Peyer's patch (tissue), 4 donors: ENCODE measurements at regions not wholly inside any gene's neighbourhood (a gene's known extent, or its start where the extent isn't known, plus 50 kb on each side); places are given as distances from the start of the nearest gene placed in this dataset.

Experiments used
- DNase-seq, 3 donors: peaks; one replicate each; pipeline ENCODE4 v3.0.0-alpha.2; 2017 to 2019
- H3K27ac ChIP-seq, 4 donors: fragments of 200-600 bp; sonication (generic); one replicate each; pipeline ENCODE4 v1.5.1; 2016 to 2019
- H3K27me3 ChIP-seq, 2 donors: fragments of 200-600 bp; sonication (generic); one replicate each; pipeline ENCODE4 v1.5.1; 2019
- H3K36me3 ChIP-seq, 3 donors: fragments of 200-600 bp; sonication (generic); one replicate each; pipeline ENCODE4 v1.5.1; 2016 to 2019
- H3K4me1 ChIP-seq, 4 donors: fragments of 200-600 bp; sonication (generic); one replicate each; pipeline ENCODE4 v1.5.1; 2016 to 2019
- H3K4me3 ChIP-seq, 4 donors: fragments of 200-600 bp; sonication (generic); 1 replicate in 3 of 4; 2 replicates in 1 of 4; pipeline ENCODE4 v1.5.1; 2016 to 2019; ENCODE audit warnings: mild to moderate bottlenecking in 1 of 4
- H3K9me3 ChIP-seq, 4 donors: fragments of 200-600 bp; sonication (generic); one replicate each; pipeline ENCODE4 v1.5.1; 2016 to 2019; ENCODE audit warnings: mild to moderate bottlenecking in 1 of 4
- POLR2A ChIP-seq, 2 donors: fragments of 450-650 bp; IDR thresholded peaks; one replicate each; pipeline ENCODE4 v1.5.1; 2017; ENCODE audit warnings: antibody characterized with exemption in 2 of 2, mild to moderate bottlenecking in 2 of 2, moderate library complexity in 2 of 2
- TF ChIP-seq, protein P1 (sequence below), 6 experiments: fragments of 450-650 bp in 4 of 6; fragments of 200-600 bp in 2 of 6; sonication (generic) in 1 of 6; IDR thresholded peaks; one replicate each; pipeline ENCODE4 v1.5.1; 2017 to 2019; ENCODE audit warnings: antibody characterized with exemption in 6 of 6, mild to moderate bottlenecking in 3 of 6, moderate library complexity in 1 of 6

DNA sequence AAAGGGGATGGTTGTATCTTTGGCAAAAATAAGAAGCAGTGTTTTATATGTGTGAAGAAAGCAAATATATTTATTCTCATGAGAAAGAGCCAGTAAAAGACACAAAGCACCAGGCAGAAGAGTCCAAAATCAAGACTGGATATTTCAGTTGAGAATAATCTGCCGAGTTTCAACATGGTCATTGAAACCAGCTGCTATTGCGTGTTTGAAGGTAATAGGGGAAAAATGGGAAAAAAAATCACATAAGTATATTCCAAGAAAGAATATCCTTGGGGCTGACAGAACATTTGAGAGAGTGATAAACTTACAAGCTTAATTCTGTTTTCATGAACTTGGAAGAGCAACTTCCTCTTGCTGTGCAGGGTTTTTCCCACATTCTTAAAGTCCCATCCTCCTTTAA is 79.9 kb downstream of the ISOC1 start:
- no peaks in the 10 kb centered on the region for H3K36me3 ChIP-seq
- H3K27ac ChIP-seq: no peak overlapping the region
- TF ChIP-seq, protein P1, sequence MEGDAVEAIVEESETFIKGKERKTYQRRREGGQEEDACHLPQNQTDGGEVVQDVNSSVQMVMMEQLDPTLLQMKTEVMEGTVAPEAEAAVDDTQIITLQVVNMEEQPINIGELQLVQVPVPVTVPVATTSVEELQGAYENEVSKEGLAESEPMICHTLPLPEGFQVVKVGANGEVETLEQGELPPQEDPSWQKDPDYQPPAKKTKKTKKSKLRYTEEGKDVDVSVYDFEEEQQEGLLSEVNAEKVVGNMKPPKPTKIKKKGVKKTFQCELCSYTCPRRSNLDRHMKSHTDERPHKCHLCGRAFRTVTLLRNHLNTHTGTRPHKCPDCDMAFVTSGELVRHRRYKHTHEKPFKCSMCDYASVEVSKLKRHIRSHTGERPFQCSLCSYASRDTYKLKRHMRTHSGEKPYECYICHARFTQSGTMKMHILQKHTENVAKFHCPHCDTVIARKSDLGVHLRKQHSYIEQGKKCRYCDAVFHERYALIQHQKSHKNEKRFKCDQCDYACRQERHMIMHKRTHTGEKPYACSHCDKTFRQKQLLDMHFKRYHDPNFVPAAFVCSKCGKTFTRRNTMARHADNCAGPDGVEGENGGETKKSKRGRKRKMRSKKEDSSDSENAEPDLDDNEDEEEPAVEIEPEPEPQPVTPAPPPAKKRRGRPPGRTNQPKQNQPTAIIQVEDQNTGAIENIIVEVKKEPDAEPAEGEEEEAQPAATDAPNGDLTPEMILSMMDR (IDR thresholded peaks at IDR 0.05): no peak
- no peak for TF ChIP-seq POLR2A (IDR thresholded peaks at IDR 0.05)
- no peaks in the 10 kb centered on the region for H3K4me1 ChIP-seq
- no peaks in the 10 kb centered on the region for H3K27me3 ChIP-seq
- no peaks in the 10 kb centered on the region for H3K9me3 ChIP-seq
- no peak for DNase-seq
- H3K4me3 ChIP-seq: no peak overlapping the region

DNA sequence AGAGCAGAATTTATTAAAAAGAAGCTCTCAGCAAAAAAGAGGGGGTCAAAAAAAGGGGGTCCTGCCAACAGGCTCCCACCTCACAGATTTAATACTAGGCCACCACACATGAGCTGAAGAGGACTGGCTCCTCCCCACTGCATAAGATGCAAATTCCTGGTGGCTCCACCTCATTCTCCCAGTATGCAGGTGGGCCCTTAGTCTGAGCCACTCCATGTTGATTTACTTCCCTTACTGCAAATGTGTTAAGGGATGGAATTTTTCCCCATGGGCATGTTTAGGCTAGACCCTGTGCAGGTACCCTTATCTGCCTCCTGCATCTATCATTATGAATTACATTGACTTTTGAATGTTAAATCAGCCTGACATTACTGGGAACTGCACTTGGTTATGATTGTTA is 82.9 kb downstream of the ISOC1 start:
- H3K4me3 ChIP-seq: no peak overlapping the region
- H3K27me3 ChIP-seq: no peaks in the 10 kb centered on the region
- no peaks in the 10 kb centered on the region for H3K9me3 ChIP-seq
- no peak for DNase-seq
- TF ChIP-seq, protein P1 (IDR thresholded peaks at IDR 0.05): no peak
- TF ChIP-seq POLR2A (IDR thresholded peaks at IDR 0.05): no peak
- H3K27ac ChIP-seq: no peak overlapping the region
- no peaks in the 10 kb centered on the region for H3K36me3 ChIP-seq
- no peaks in the 10 kb centered on the region for H3K4me1 ChIP-seq

DNA sequence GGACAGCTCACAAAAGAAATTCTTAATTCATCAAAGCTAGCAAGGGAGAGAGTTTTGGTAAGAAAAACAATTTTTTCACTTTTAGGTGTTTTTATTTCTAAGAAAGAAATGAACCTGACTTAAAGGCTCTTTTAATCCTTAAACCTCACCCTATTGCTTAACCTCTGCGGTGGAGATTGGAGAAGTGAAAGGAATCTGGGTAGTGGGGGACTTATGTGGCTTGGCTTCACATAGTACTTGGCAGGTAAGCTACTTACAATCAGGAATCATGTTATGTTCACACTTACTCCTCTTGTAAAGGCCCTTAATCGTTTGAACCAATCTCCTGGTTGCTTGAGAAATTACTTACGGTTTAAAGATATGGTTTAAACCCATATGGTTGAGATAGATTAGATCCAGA is 104.8 kb downstream of the ISOC1 start:
- Histone ChIP-seq H3K27ac (no peak overlapping the region), H3K4me1 (no peaks in the 10 kb centered on the region), H3K36me3 (no peaks in the 10 kb centered on the region), H3K27me3 (no peaks in the 10 kb centered on the region), H3K9me3 (no peaks in the 10 kb centered on the region), H3K4me3 (no peak overlapping the region)
- TF ChIP-seq, protein P1 (IDR thresholded peaks at IDR 0.05): no peak
- TF ChIP-seq POLR2A (IDR thresholded peaks at IDR 0.05): no peak
- no peak for DNase-seq

DNA sequence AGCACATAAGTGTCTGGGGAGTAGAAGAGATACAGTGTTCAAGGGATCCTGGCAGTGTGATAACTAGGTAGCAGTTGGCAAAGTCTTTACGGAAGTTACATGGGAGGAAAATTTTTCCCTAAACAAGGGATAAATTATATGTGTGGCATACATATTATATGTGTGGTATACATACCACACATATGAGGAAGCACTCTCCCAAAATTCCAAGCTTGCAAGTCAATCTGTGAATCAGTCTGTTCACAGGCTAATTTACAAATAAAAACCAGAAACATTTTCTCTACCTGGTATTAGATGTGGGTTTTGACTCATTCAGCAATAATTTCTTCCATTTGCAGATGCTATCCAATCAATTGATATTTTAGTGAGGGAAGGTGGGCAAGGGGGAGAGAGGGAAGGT is 110.0 kb downstream of the ISOC1 start:
- TF ChIP-seq POLR2A (IDR thresholded peaks at IDR 0.05): no peak
- TF ChIP-seq, protein P1 (IDR thresholded peaks at IDR 0.05): no peak
- Histone ChIP-seq H3K4me3 (no peak overlapping the region), H3K4me1 (no peaks in the 10 kb centered on the region), H3K27ac (no peak overlapping the region), H3K9me3 (no peaks in the 10 kb centered on the region), H3K27me3 (no peaks in the 10 kb centered on the region), H3K36me3 (no peaks in the 10 kb centered on the region)
- DNase-seq: no peak

DNA sequence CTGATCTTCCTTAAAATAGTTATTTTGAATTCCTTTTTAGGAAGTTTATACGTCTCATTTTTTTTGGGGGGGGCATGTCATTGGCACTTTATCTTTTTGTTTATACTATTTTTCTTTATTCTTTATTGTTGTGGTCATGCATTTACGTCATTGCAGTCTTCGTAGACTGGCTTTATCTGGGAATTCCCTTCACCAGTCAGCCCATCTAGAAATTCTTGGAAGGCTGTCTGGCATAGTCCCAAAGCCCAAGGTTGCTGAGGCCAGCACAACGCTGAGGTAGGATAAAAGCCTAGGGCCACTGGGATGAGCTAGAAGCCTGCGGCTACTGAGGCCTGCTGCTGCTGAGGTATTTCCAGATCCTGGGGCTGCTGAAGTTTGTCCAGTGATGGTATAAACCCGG is 121.5 kb downstream of the ISOC1 start:
- H3K4me1 ChIP-seq: no peaks in the 10 kb centered on the region

More for the DNA sequence above, 121.5 kb downstream of the ISOC1 start:
- TF ChIP-seq, protein P1 (IDR thresholded peaks at IDR 0.05): no peak
- TF ChIP-seq POLR2A (IDR thresholded peaks at IDR 0.05): no peak
- DNase-seq: no peak
- Histone ChIP-seq H3K4me3 (no peak overlapping the region), H3K27ac (no peak overlapping the region), H3K27me3 (no peaks in the 10 kb centered on the region), H3K9me3 (no peaks in the 10 kb centered on the region), H3K36me3 (no peaks in the 10 kb centered on the region)
